SK-N-SH treated with all-trans-retinoic acid at 6 μM for 48 hours (cell line): ENCODE measurements at regions not wholly inside any gene's neighbourhood (a gene's known extent, or its start where the extent isn't known, plus 50 kb on each side); places are given as distances from the start of the nearest gene placed in this dataset.

Experiments used
- BACH2 ChIP-seq: fragments of 250-450 bp; sonication (Bioruptor Pico); IDR thresholded peaks from 2 replicates; pipeline ENCODE4 v1.9.0; 2021; ENCODE audit warnings: mild to moderate bottlenecking, borderline replicate concordance
- GLIS3 ChIP-seq: fragments of 250-450 bp; sonication (Bioruptor Pico); IDR thresholded peaks from 2 replicates; pipeline ENCODE4 v1.5.0; 2020; ENCODE audit warnings: mild to moderate bottlenecking, moderate library complexity
- PPARA ChIP-seq: fragments of 250-450 bp; sonication (Bioruptor Pico); IDR thresholded peaks from 2 replicates; pipeline ENCODE4 v1.5.0; 2020; ENCODE audit warnings: mild to moderate bottlenecking, borderline replicate concordance
- TCF4 ChIP-seq: fragments of 250-450 bp; sonication (Bioruptor Pico); IDR thresholded peaks from 2 replicates; pipeline ENCODE4 v1.8.0; 2021; ENCODE audit warnings: mild to moderate bottlenecking, moderate library complexity, borderline replicate concordance
- TOX ChIP-seq: fragments of 250-450 bp; sonication (Bioruptor Pico); IDR thresholded peaks from 2 replicates; pipeline ENCODE4 v1.8.0; 2021; ENCODE audit warnings: mild to moderate bottlenecking, moderate library complexity, borderline replicate concordance
- TSHZ2 ChIP-seq: fragments of 250-450 bp; sonication (Bioruptor Pico); IDR thresholded peaks from 2 replicates; pipeline ENCODE4 v1.5.0; 2020; ENCODE audit warnings: mild to moderate bottlenecking, moderate library complexity
- ZFP3 ChIP-seq: fragments of 250-450 bp; sonication (Bioruptor Pico); IDR thresholded peaks from 2 replicates; pipeline ENCODE4 v1.5.0; 2020; ENCODE audit warnings: mild to moderate bottlenecking, moderate library complexity
- ZFP30 ChIP-seq: fragments of 450-650 bp; formaldehyde crosslinking; IDR thresholded peaks from 2 replicates; pipeline ENCODE4 v1.5.0; 2022; ENCODE audit warnings: mild to moderate bottlenecking, moderate library complexity
- ZNF565 ChIP-seq: fragments of 450-650 bp; formaldehyde crosslinking; conservative IDR thresholded peaks from 2 replicates; pipeline ENCODE4 v1.5.0; 2020; ENCODE audit warnings: low read depth, mild to moderate bottlenecking, moderate library complexity
- ZNF70 ChIP-seq: fragments of 450-650 bp; formaldehyde crosslinking; IDR thresholded peaks from 2 replicates; pipeline ENCODE4 v1.5.0; 2020; ENCODE audit warnings: mild to moderate bottlenecking, moderate library complexity
- TF ChIP-seq, protein P1 (sequence below): fragments of 250-450 bp; sonication (Bioruptor Pico); IDR thresholded peaks from 2 replicates; pipeline ENCODE4 v1.8.0; 2020; ENCODE audit warnings: mild to moderate bottlenecking, moderate library complexity, borderline replicate concordance

GRCh38 chr10:130463876-130464364, 327.7 kb downstream of the GLRX3 start:
- no peak for TF ChIP-seq ZFP3
- no peak for TF ChIP-seq TCF4 (CRISPR knock-in tag)
- no peak for TF ChIP-seq GLIS3 (CRISPR knock-in tag)
- no peak for TF ChIP-seq ZNF70
- no peak for TF ChIP-seq TOX (CRISPR knock-in tag)
- no peak for TF ChIP-seq ZFP30 (CRISPR knock-in tag)
- TF ChIP-seq TSHZ2, result no peak
- TF ChIP-seq PPARA (CRISPR knock-in tag), result no peak
- TF ChIP-seq ZNF565 (CRISPR knock-in tag), result no peak
- TF ChIP-seq, protein P1, sequence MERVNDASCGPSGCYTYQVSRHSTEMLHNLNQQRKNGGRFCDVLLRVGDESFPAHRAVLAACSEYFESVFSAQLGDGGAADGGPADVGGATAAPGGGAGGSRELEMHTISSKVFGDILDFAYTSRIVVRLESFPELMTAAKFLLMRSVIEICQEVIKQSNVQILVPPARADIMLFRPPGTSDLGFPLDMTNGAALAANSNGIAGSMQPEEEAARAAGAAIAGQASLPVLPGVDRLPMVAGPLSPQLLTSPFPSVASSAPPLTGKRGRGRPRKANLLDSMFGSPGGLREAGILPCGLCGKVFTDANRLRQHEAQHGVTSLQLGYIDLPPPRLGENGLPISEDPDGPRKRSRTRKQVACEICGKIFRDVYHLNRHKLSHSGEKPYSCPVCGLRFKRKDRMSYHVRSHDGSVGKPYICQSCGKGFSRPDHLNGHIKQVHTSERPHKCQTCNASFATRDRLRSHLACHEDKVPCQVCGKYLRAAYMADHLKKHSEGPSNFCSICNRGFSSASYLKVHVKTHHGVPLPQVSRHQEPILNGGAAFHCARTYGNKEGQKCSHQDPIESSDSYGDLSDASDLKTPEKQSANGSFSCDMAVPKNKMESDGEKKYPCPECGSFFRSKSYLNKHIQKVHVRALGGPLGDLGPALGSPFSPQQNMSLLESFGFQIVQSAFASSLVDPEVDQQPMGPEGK (CRISPR knock-in tag), result no peak
- no peak for TF ChIP-seq BACH2 (CRISPR knock-in tag)
